Endothelial cell of umbilical vein (primary cell): ENCODE measurements at regions not wholly inside any gene's neighbourhood (a gene's known extent, or its start where the extent isn't known, plus 50 kb on each side); places are given as distances from the start of the nearest gene placed in this dataset.

Source experiments
- EZH2 ChIP-seq: IDR thresholded peaks from 2 replicates; pipeline ENCODE4 v1.6.1; 2012; ENCODE audit warnings: borderline replicate concordance, low read depth, mild to moderate bottlenecking, moderate library complexity, low read length, inconsistent platforms; ENCODE audit not compliant: severe bottlenecking
- POLR2A ChIP-seq: IDR thresholded peaks from 2 replicates; pipeline ENCODE4 v1.6.1; 2012; ENCODE audit warnings: low read depth, mild to moderate bottlenecking, control low read depth, low read length
- POLR2AphosphoS5 ChIP-seq: IDR thresholded peaks from 2 replicates; pipeline ENCODE4 v1.6.1; 2012; ENCODE audit warnings: low read depth, mild to moderate bottlenecking, control low read depth, low read length, moderate library complexity; ENCODE audit not compliant: insufficient read depth
- TF ChIP-seq, protein P1 (sequence below), 2 donors: IDR thresholded peaks; 1 replicate in 1 of 2; 2 replicates in 1 of 2; pipeline ENCODE4 v1.5.1; 2011; ENCODE audit warnings: low read length in 2 of 2, mild to moderate bottlenecking in 2 of 2, moderate library complexity in 2 of 2, control low read depth in 1 of 2, inconsistent platforms in 1 of 2, low read depth in 1 of 2; ENCODE audit not compliant: insufficient read depth in 1 of 2; ENCODE audit errors: extremely low read depth in 1 of 2

DNA sequence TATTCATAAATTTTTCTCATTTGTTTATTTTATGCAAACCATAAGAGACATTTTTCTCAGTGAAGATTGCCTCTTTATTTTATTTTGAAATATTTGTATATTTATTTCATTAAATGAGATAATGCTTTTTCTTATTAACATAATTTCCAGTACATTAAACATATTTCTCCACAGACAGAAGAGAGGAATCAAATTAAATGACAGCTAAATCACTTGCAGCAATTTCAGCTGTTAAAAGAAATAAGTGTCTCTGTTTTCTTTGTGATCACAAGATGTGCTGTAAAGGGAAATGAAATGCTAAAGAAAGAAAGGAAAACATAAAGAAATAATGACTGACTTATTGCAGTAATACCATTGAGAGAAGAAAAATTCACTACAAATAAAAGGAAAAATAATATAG lies 414.0 kb upstream of the FANCL start:
- TF ChIP-seq POLR2A = no peak
- no peak for TF ChIP-seq EZH2
- TF ChIP-seq POLR2AphosphoS5 = no peak
- TF ChIP-seq, protein P1, sequence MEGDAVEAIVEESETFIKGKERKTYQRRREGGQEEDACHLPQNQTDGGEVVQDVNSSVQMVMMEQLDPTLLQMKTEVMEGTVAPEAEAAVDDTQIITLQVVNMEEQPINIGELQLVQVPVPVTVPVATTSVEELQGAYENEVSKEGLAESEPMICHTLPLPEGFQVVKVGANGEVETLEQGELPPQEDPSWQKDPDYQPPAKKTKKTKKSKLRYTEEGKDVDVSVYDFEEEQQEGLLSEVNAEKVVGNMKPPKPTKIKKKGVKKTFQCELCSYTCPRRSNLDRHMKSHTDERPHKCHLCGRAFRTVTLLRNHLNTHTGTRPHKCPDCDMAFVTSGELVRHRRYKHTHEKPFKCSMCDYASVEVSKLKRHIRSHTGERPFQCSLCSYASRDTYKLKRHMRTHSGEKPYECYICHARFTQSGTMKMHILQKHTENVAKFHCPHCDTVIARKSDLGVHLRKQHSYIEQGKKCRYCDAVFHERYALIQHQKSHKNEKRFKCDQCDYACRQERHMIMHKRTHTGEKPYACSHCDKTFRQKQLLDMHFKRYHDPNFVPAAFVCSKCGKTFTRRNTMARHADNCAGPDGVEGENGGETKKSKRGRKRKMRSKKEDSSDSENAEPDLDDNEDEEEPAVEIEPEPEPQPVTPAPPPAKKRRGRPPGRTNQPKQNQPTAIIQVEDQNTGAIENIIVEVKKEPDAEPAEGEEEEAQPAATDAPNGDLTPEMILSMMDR (IDR thresholded peaks at IDR 0.05; ENCODE audit: extremely low read depth in 1 of 2, insufficient read depth in 1 of 2, low read depth in 1 of 2, low read length in 2 of 2) = no peak
